ENCODE measurements at regions not wholly inside any gene's neighbourhood (a gene's known extent, or its start where the extent isn't known, plus 50 kb on each side); places are given as distances from the start of the nearest gene placed in this dataset.

DNA sequence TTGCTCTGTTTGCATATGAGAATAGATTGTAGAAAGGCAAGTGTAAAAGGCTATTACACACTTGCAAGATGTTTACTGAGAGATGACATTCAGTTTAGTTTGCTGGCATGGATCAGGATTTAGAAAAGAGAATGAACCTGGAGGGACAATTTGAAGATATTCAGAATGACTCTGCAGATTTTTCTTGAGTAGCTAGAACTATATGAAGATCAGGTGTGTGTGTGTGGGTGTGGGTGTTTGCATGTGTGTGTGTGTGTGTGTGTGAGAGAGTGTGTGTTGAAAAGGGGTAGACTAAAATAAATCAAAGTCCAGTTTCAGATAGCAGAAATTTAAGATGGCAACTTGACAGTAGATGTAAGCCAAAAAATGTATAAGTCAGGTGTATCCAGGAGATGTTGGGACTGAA is 74.0 kb upstream of the ANXA1 start:
- TF ChIP-seq POLR2AphosphoS5 (IDR thresholded peaks at IDR 0.05; ENCODE audit: low read depth) (no peak), EZH2 (IDR thresholded peaks at IDR 0.05; ENCODE audit: low read depth, unreplicated experiment) (no peak), CREB1 (CRISPR knock-in tag; IDR thresholded peaks at IDR 0.05; ENCODE audit: low read depth) (no peak)
- TF ChIP-seq, protein P1, sequence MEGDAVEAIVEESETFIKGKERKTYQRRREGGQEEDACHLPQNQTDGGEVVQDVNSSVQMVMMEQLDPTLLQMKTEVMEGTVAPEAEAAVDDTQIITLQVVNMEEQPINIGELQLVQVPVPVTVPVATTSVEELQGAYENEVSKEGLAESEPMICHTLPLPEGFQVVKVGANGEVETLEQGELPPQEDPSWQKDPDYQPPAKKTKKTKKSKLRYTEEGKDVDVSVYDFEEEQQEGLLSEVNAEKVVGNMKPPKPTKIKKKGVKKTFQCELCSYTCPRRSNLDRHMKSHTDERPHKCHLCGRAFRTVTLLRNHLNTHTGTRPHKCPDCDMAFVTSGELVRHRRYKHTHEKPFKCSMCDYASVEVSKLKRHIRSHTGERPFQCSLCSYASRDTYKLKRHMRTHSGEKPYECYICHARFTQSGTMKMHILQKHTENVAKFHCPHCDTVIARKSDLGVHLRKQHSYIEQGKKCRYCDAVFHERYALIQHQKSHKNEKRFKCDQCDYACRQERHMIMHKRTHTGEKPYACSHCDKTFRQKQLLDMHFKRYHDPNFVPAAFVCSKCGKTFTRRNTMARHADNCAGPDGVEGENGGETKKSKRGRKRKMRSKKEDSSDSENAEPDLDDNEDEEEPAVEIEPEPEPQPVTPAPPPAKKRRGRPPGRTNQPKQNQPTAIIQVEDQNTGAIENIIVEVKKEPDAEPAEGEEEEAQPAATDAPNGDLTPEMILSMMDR (conservative IDR thresholded peaks at IDR 0.05; ENCODE audit: low read depth in 2 of 2), result no peak
- TF ChIP-seq, protein P2, sequence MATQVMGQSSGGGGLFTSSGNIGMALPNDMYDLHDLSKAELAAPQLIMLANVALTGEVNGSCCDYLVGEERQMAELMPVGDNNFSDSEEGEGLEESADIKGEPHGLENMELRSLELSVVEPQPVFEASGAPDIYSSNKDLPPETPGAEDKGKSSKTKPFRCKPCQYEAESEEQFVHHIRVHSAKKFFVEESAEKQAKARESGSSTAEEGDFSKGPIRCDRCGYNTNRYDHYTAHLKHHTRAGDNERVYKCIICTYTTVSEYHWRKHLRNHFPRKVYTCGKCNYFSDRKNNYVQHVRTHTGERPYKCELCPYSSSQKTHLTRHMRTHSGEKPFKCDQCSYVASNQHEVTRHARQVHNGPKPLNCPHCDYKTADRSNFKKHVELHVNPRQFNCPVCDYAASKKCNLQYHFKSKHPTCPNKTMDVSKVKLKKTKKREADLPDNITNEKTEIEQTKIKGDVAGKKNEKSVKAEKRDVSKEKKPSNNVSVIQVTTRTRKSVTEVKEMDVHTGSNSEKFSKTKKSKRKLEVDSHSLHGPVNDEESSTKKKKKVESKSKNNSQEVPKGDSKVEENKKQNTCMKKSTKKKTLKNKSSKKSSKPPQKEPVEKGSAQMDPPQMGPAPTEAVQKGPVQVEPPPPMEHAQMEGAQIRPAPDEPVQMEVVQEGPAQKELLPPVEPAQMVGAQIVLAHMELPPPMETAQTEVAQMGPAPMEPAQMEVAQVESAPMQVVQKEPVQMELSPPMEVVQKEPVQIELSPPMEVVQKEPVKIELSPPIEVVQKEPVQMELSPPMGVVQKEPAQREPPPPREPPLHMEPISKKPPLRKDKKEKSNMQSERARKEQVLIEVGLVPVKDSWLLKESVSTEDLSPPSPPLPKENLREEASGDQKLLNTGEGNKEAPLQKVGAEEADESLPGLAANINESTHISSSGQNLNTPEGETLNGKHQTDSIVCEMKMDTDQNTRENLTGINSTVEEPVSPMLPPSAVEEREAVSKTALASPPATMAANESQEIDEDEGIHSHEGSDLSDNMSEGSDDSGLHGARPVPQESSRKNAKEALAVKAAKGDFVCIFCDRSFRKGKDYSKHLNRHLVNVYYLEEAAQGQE (IDR thresholded peaks at IDR 0.05; ENCODE audit: unreplicated experiment), result no peak
